Adrenal gland (tissue), 9 donors: ENCODE measurements at regions not wholly inside any gene's neighbourhood (a gene's known extent, or its start where the extent isn't known, plus 50 kb on each side); places are given as distances from the start of the nearest gene placed in this dataset.

ENCODE experiments used
- DNase-seq, 7 donors: peaks; one replicate each; pipeline ENCODE4 v3.0.0-alpha.2; 2019 to 2020
- H3K27ac ChIP-seq, 5 donors: fragments of 200-600 bp; sonication (generic) in 4 of 5; 1 replicate in 3 of 5; 2 replicates in 2 of 5; pipeline versions ENCODE4 v1.5.1 to v1.8.0; 2016 to 2020; ENCODE audit warnings: mild to moderate bottlenecking in 1 of 5
- H3K27me3 ChIP-seq: fragments of 200-600 bp; 2 replicates; pipeline ENCODE4 v1.8.0; 2021
- H3K36me3 ChIP-seq, 2 donors: fragments of 200-600 bp; replicated peaks in 1 of 2; 1 replicate in 1 of 2; 2 replicates in 1 of 2; pipeline versions ENCODE4 v1.5.1 to v1.8.0; 2018 to 2022
- H3K4me1 ChIP-seq, 2 donors: fragments of 200-600 bp; replicated peaks in 1 of 2; 1 replicate in 1 of 2; 2 replicates in 1 of 2; pipeline versions ENCODE4 v1.5.1 to v1.8.0; 2018 to 2021
- H3K4me3 ChIP-seq, 4 donors: fragments of 200-600 bp; sonication (generic) in 3 of 4; one replicate each; pipeline ENCODE4 v1.5.1; 2016 to 2018
- H3K9me3 ChIP-seq, 3 donors: fragments of 200-600 bp; sonication (generic) in 1 of 3; replicated peaks in 1 of 3; 1 replicate in 2 of 3; 2 replicates in 1 of 3; pipeline versions ENCODE4 v1.5.1 to v1.8.0; 2016 to 2021
- CTCF ChIP-seq, 6 experiments: fragments of 450-650 bp in 4 of 6; fragments of 200-600 bp in 2 of 6; sonication (generic) in 1 of 6; IDR thresholded peaks; 1 replicate in 5 of 6; 2 replicates in 1 of 6; pipeline versions ENCODE4 v1.5.1 to v1.8.0; 2016 to 2021; ENCODE audit warnings: antibody characterized with exemption in 6 of 6, mild to moderate bottlenecking in 2 of 6, moderate library complexity in 1 of 6
- POLR2A ChIP-seq, 2 donors: fragments of 450-650 bp; IDR thresholded peaks; one replicate each; pipeline ENCODE4 v1.6.1; 2017; ENCODE audit warnings: antibody characterized with exemption in 2 of 2, mild to moderate bottlenecking in 2 of 2, moderate library complexity in 1 of 2
- WGBS, 4 donors: extraction: QIAGEN DNeasy Blood & Tissue Kit in 2 of 4; methylation state at CpG; one replicate each; pipeline versions ENCODE4 v1.1.5 to v1.1.7; 2013 to 2017; 5-methylcytosine and 5-hydroxymethylcytosine counted together
- intact Hi-C, 2 donors: fragments of 100-400 bp; cut with DNase I; formaldehyde crosslinking; loops; one replicate each; pipeline versions ENCODE4 v1.14.1 to v1.15.0; 2022 to 2023
- donor health status: healthy with polysubstance abuse.
- donor health status: Bipolar disorder and iron deficiency.
- donor health status: DM: yes; HTN: yes; CAD: no.
- donor health status: DM: no; HTN: no; CAD: no.
- donor health status: DM: no; HTN: no; CAD: no.

- no peaks in the 10 kb centered on the region for H3K4me1 ChIP-seq
- TF ChIP-seq POLR2A (IDR thresholded peaks at IDR 0.05), result no peak
- TF ChIP-seq CTCF (IDR thresholded peaks at IDR 0.05), result no peak
- H3K4me3 ChIP-seq, result no peak overlapping the region
- no peaks in the 10 kb centered on the region for H3K36me3 ChIP-seq
- intact Hi-C loops, result no loop called here
- WGBS, 4 donors, result 78 to 87% (median 83%) methylated on average over 1 of the region's 1 CpG
- H3K9me3 ChIP-seq, result no peaks in the 10 kb centered on the region
- H3K27me3 ChIP-seq, result no peaks in the 10 kb centered on the region
- no peak overlapping the region for H3K27ac ChIP-seq
- no peak for DNase-seq
These were observed 76.6 kb upstream of the LMO1 start for GRCh38 chr11:8340296-8340695.

GRCh38 chr11:8339592-8340022, 75.9 kb upstream of the LMO1 start:
- H3K36me3 ChIP-seq, result no peaks in the 10 kb centered on the region
- no peak for DNase-seq
- no peak overlapping the region for H3K27ac ChIP-seq
- TF ChIP-seq CTCF (IDR thresholded peaks at IDR 0.05) (no peak), POLR2A (IDR thresholded peaks at IDR 0.05) (no peak)
- no peaks in the 10 kb centered on the region for H3K9me3 ChIP-seq
- intact Hi-C loops, result loop anchor here (10.0 kb wide), 1 partner anchor 225 kb away; no protein-coding TSS in a partner anchor
- H3K4me1 ChIP-seq, result no peaks in the 10 kb centered on the region
- no peaks in the 10 kb centered on the region for H3K27me3 ChIP-seq
- 66 to 77% (median 76%) methylated on average over 18 to 25 of the region's 25 CpGs for WGBS, 4 donors
- no peak overlapping the region for H3K4me3 ChIP-seq

GRCh38 chr11:8338138-8338537, 74.5 kb upstream of the LMO1 start:
- Histone ChIP-seq H3K4me1 (no peaks in the 10 kb centered on the region), H3K9me3 (no peaks in the 10 kb centered on the region), H3K27me3 (no peaks in the 10 kb centered on the region), H3K4me3 (no peak overlapping the region), H3K27ac (no peak overlapping the region), H3K36me3 (no peaks in the 10 kb centered on the region)
- TF ChIP-seq POLR2A (IDR thresholded peaks at IDR 0.05), result no peak
- TF ChIP-seq CTCF (IDR thresholded peaks at IDR 0.05), result peak; percentile 55 to 68 (median 62)
- DNase-seq, result peak; percentile 46 to 77 (median 66)
- WGBS, 4 donors, result 20 to 55% (median 44%) methylated on average over 1 to 8 of the region's 8 CpGs
- intact Hi-C loops, result loop anchor here (10.0 kb wide), 1 partner anchor 227 kb away; no protein-coding TSS in a partner anchor

GRCh38 chr11:8337130-8337795, 73.6 kb upstream of the LMO1 start:
- no peaks in the 10 kb centered on the region for H3K36me3 ChIP-seq
- intact Hi-C loops, result loop anchor here (10.0 kb wide), 1 partner anchor 228 kb away; no protein-coding TSS in a partner anchor
- no peaks in the 10 kb centered on the region for H3K4me1 ChIP-seq
- no peaks in the 10 kb centered on the region for H3K27me3 ChIP-seq
- no peak overlapping the region for H3K27ac ChIP-seq
- H3K9me3 ChIP-seq, result no peaks in the 10 kb centered on the region
- no peak overlapping the region for H3K4me3 ChIP-seq
- TF ChIP-seq POLR2A (IDR thresholded peaks at IDR 0.05) (no peak), CTCF (IDR thresholded peaks at IDR 0.05) (no peak)
- whole genome bisulfite sequencing, 4 donors, result 75 to 86% (median 80%) methylated on average over 15 to 19 of the region's 19 CpGs
- DNase-seq, result no peak
